H1 (cell line): ENCODE measurements at regions not wholly inside any gene's neighbourhood (a gene's known extent, or its start where the extent isn't known, plus 50 kb on each side); places are given as distances from the start of the nearest gene placed in this dataset.

Source experiments
- ATF3 ChIP-seq: IDR thresholded peaks from 2 replicates; pipeline ENCODE4 v1.6.1; 2011; ENCODE audit warnings: low read depth, mild to moderate bottlenecking, low read length; ENCODE audit not compliant: insufficient read depth
- EGR1 ChIP-seq: IDR thresholded peaks from 2 replicates; pipeline ENCODE4 v1.6.1; 2011; ENCODE audit warnings: low read depth, low read length, borderline replicate concordance
- NRF1 ChIP-seq: IDR thresholded peaks from 2 replicates; pipeline ENCODE4 v1.6.1; 2011; ENCODE audit warnings: mild to moderate bottlenecking, low read depth, low read length, improper control_type of control experiment
- TAF1 ChIP-seq: IDR thresholded peaks from 2 replicates; pipeline ENCODE4 v1.6.1; 2011; ENCODE audit warnings: mild to moderate bottlenecking, low read depth, low read length
- ZNF274 ChIP-seq: IDR thresholded peaks from 2 replicates; pipeline ENCODE4 v1.7.0; 2012; ENCODE audit warnings: low read length, borderline replicate concordance; ENCODE audit errors: extremely low read depth

- no peak for TF ChIP-seq TAF1
- TF ChIP-seq ZNF274 = no peak
- TF ChIP-seq EGR1 = no peak
- no peak for TF ChIP-seq NRF1
- TF ChIP-seq ATF3 = no peak
- TF ChIP-seq, all 59 proteins: peak for 0
These were observed 67.3 kb downstream of the SYNE3 start (continued) for GRCh38 chr14:95449131-95449530.
